H9 (cell line): ENCODE measurements at regions not wholly inside any gene's neighbourhood (a gene's known extent, or its start where the extent isn't known, plus 50 kb on each side); places are given as distances from the start of the nearest gene placed in this dataset.

Experiments
- DNase-seq: peaks from one replicate; pipeline ENCODE4 v3.0.0-alpha.2; 2017
- H2AFZ ChIP-seq: one replicate; pipeline ENCODE4 v1.6.1; 2013; ENCODE audit warnings: mild to moderate bottlenecking, low read length, control low read depth, moderate library complexity
- H2AK5ac ChIP-seq: 2 replicates; pipeline ENCODE4 v1.6.1; 2013; ENCODE audit warnings: low read length, control low read depth, mixed read lengths; ENCODE audit not compliant: insufficient read length
- H2BK120ac ChIP-seq: one replicate; pipeline ENCODE4 v1.6.1; 2013; ENCODE audit warnings: low read depth, mild to moderate bottlenecking, low read length, control low read depth, inconsistent platforms; ENCODE audit not compliant: poor library complexity, severe bottlenecking
- H2BK12ac ChIP-seq: 2 replicates; pipeline ENCODE4 v1.6.1; 2013; ENCODE audit warnings: low read length, control low read depth, mixed read lengths, low read depth; ENCODE audit not compliant: insufficient read length
- H2BK15ac ChIP-seq: 2 replicates; pipeline ENCODE4 v1.6.1; 2013; ENCODE audit warnings: low read depth, low read length, control low read depth
- H2BK20ac ChIP-seq: one replicate; pipeline ENCODE4 v1.6.1; 2013; ENCODE audit warnings: low read depth, mild to moderate bottlenecking, low read length, control low read depth, inconsistent platforms; ENCODE audit not compliant: poor library complexity, severe bottlenecking
- H2BK5ac ChIP-seq: 2 replicates; pipeline ENCODE4 v1.6.1; 2013; ENCODE audit warnings: low read length, control low read depth, mixed read lengths; ENCODE audit not compliant: insufficient read length
- H3K14ac ChIP-seq: 2 replicates; pipeline ENCODE4 v1.6.1; 2013; ENCODE audit warnings: low read length, control low read depth; ENCODE audit not compliant: insufficient read depth
- H3K18ac ChIP-seq: 2 replicates; pipeline ENCODE4 v1.6.1; 2013; ENCODE audit warnings: low read depth, mild to moderate bottlenecking, mixed read lengths, low read length, control low read depth; ENCODE audit not compliant: insufficient read length
- H3K23ac ChIP-seq: 2 replicates; pipeline ENCODE4 v1.6.1; 2013; ENCODE audit warnings: low read length, control low read depth, mixed read lengths, low read depth; ENCODE audit not compliant: insufficient read length
- H3K23me2 ChIP-seq: 2 replicates; pipeline ENCODE4 v1.6.1; 2013; ENCODE audit warnings: low read depth, mild to moderate bottlenecking, mixed read lengths, low read length, control low read depth; ENCODE audit not compliant: insufficient read length, poor library complexity, severe bottlenecking
- H3K27ac ChIP-seq: 2 replicates; pipeline ENCODE4 v1.5.1; 2013; ENCODE audit warnings: low read length, control low read depth, mixed read lengths, low read depth; ENCODE audit not compliant: insufficient read length
- H3K27me3 ChIP-seq: 2 replicates; pipeline ENCODE4 v1.6.1; 2013; ENCODE audit warnings: low read length, control low read depth, inconsistent platforms; ENCODE audit not compliant: insufficient read depth
- H3K4ac ChIP-seq: 2 replicates; pipeline ENCODE4 v1.6.1; 2013; ENCODE audit warnings: low read depth, mild to moderate bottlenecking, control low read depth, inconsistent platforms, low read length, moderate library complexity
- H3K4me1 ChIP-seq: 2 replicates; pipeline ENCODE4 v1.6.1; 2013; ENCODE audit warnings: low read length, control low read depth, inconsistent platforms; ENCODE audit not compliant: insufficient read depth
- H3K4me2 ChIP-seq: 2 replicates; pipeline ENCODE4 v1.6.1; 2013; ENCODE audit warnings: low read length, control low read depth, mixed read lengths; ENCODE audit not compliant: insufficient read length, insufficient read depth
- H3K56ac ChIP-seq: 2 replicates; pipeline ENCODE4 v1.6.1; 2013; ENCODE audit warnings: low read depth, mild to moderate bottlenecking, mixed read lengths, low read length, control low read depth; ENCODE audit not compliant: insufficient read length
- H3K79me1 ChIP-seq: 2 replicates; pipeline ENCODE4 v1.6.1; 2013; ENCODE audit warnings: low read depth, mild to moderate bottlenecking, moderate library complexity, low read length, control low read depth, inconsistent platforms; ENCODE audit not compliant: insufficient read depth, poor library complexity, severe bottlenecking
- H3K79me2 ChIP-seq: 2 replicates; pipeline ENCODE4 v1.6.1; 2013; ENCODE audit warnings: low read length, control low read depth, inconsistent platforms; ENCODE audit not compliant: insufficient read depth
- H3K9ac ChIP-seq: 2 replicates; pipeline ENCODE4 v1.6.1; 2013; ENCODE audit warnings: low read length, control low read depth, mixed read lengths; ENCODE audit not compliant: insufficient read length; ENCODE audit errors: extremely low read depth
- H3K9me3 ChIP-seq: one replicate; pipeline ENCODE4 v1.6.1; 2013; ENCODE audit warnings: low read depth, low read length, inconsistent platforms; ENCODE audit not compliant: control insufficient read depth
- H3T11ph ChIP-seq: one replicate; pipeline ENCODE4 v1.6.1; 2013; ENCODE audit warnings: mild to moderate bottlenecking, low read length, control low read depth, inconsistent platforms
- H4K20me1 ChIP-seq: one replicate; pipeline ENCODE4 v1.6.1; 2013; ENCODE audit not compliant: control insufficient read depth, insufficient read length, insufficient read depth
- H4K5ac ChIP-seq: 2 replicates; pipeline ENCODE4 v1.6.1; 2013; ENCODE audit warnings: low read depth, mild to moderate bottlenecking, mixed read lengths, low read length, control low read depth; ENCODE audit not compliant: insufficient read length
- H4K8ac ChIP-seq: replicated peaks from 2 replicates; pipeline ENCODE4 v1.6.1; 2013; ENCODE audit warnings: low read length, control low read depth, mixed read lengths, low read depth; ENCODE audit not compliant: insufficient read length
- H4K91ac ChIP-seq: 2 replicates; pipeline ENCODE4 v1.6.1; 2013; ENCODE audit warnings: low read depth, mild to moderate bottlenecking, moderate library complexity, mixed read lengths, low read length, control low read depth; ENCODE audit not compliant: insufficient read length
- H3K27ac Mint-ChIP-seq, 3 experiments: 2 replicates in 2 of 3; 3 replicates in 1 of 3; pipeline ENCODE4 v1.8.0; 2020 to 2021; ENCODE audit warnings: mixed read lengths in 3 of 3, mild to moderate bottlenecking in 1 of 3, moderate library complexity in 1 of 3
- H3K27me3 Mint-ChIP-seq: 2 replicates; pipeline ENCODE4 v1.8.0; 2021; ENCODE audit warnings: low read depth, mild to moderate bottlenecking, moderate library complexity, mixed read lengths
- H3K36me3 Mint-ChIP-seq, 3 experiments: 2 replicates in 2 of 3; 3 replicates in 1 of 3; pipeline ENCODE4 v1.8.0; 2020 to 2021; ENCODE audit warnings: low read depth in 3 of 3, mixed read lengths in 3 of 3; ENCODE audit not compliant: insufficient read depth in 1 of 3
- H3K4me1 Mint-ChIP-seq, 2 experiments: 2 replicates each; pipeline ENCODE4 v1.8.0; 2020; ENCODE audit warnings: mixed read lengths in 2 of 2
- H3K4me3 Mint-ChIP-seq, 2 experiments: 2 replicates in 1 of 2; 3 replicates in 1 of 2; pipeline ENCODE4 v1.8.0; 2020 to 2021; ENCODE audit warnings: mild to moderate bottlenecking in 2 of 2, mixed read lengths in 2 of 2, moderate library complexity in 1 of 2
- H3K9me3 Mint-ChIP-seq, 2 experiments: 2 replicates in 1 of 2; 3 replicates in 1 of 2; pipeline ENCODE4 v1.8.0; 2020; ENCODE audit warnings: mild to moderate bottlenecking in 2 of 2, mixed read lengths in 2 of 2, moderate library complexity in 1 of 2
- CTCF ChIP-seq: fragments of 200-600 bp; sonication (generic); conservative IDR thresholded peaks from 3 replicates; pipeline ENCODE4 v1.8.0; 2021; ENCODE audit warnings: antibody characterized with exemption, mild to moderate bottlenecking
- WGBS: extraction: QIAGEN DNeasy Blood & Tissue Kit; methylation state at CpG from one replicate; pipeline ENCODE4 v1.1.7; 2013; ENCODE audit warnings: missing lambda C conversion rate, low lambda C conversion rate, mixed read lengths; ENCODE audit not compliant: insufficient read length; ENCODE audit errors: extremely low coverage; 5-methylcytosine and 5-hydroxymethylcytosine counted together

GRCh38 chr3:178086144-178086825 lies 450.0 kb upstream of the KCNMB2 start:
- Mint-ChIP-seq H3K36me3 (no peaks in the 10 kb centered on the region; a peak in 1 of 7 replicates), H3K9me3 (no peaks in the 10 kb centered on the region; a peak in 1 of 5 replicates), H3K4me1 (peaks cover 26 to 29% of the 10 kb centered on the region in 2 experiments), H3K27me3 (no peaks in the 10 kb centered on the region), H3K4me3 (no peak overlapping the region), H3K27ac (no peak overlapping the region)
- TF ChIP-seq CTCF, result no peak
- DNase-seq, result no peak
- H4K20me1 ChIP-seq, result no peaks in the 10 kb centered on the region
- no peak overlapping the region for H4K8ac ChIP-seq
- no peak overlapping the region for H2BK5ac ChIP-seq
- H3K79me1 ChIP-seq, result no peaks in the 10 kb centered on the region
- H3K23ac ChIP-seq, result no peak overlapping the region
- WGBS, result 100% methylated on average over 1 of the region's 6 CpGs
- no peak overlapping the region for H3K4me2 ChIP-seq
- peaks cover 5% of the 10 kb centered on the region; the same call in 1 of the 2 replicates for H3K4me1 ChIP-seq
- no peak overlapping the region for H3T11ph ChIP-seq
- H3K9me3 ChIP-seq, result no peaks in the 10 kb centered on the region
- H2BK120ac ChIP-seq, result no peak overlapping the region
- no peak overlapping the region for H3K56ac ChIP-seq
- H3K14ac ChIP-seq, result no peak overlapping the region
- H3K9ac ChIP-seq, result no peak overlapping the region
- H4K91ac ChIP-seq, result no peak overlapping the region
- no peak overlapping the region for H2AK5ac ChIP-seq
- no peak overlapping the region for H2AFZ ChIP-seq
- H3K23me2 ChIP-seq, result no peaks in the 10 kb centered on the region
- no peak overlapping the region for H3K18ac ChIP-seq
- H3K79me2 ChIP-seq, result no peaks in the 10 kb centered on the region
- no peak overlapping the region for H3K27ac ChIP-seq
- H4K5ac ChIP-seq, result no peak overlapping the region
- H3K4ac ChIP-seq, result no peak overlapping the region
- no peak overlapping the region for H2BK12ac ChIP-seq
- no peak overlapping the region for H2BK20ac ChIP-seq
- no peak overlapping the region for H2BK15ac ChIP-seq
- H3K27me3 ChIP-seq, result no peaks in the 10 kb centered on the region
